GM12891 (cell line): ENCODE measurements at regions not wholly inside any gene's neighbourhood (a gene's known extent, or its start where the extent isn't known, plus 50 kb on each side); places are given as distances from the start of the nearest gene placed in this dataset.
"Not testable (repeated sequence)": the region's sequence is repeated elsewhere in the genome, so short reads cannot be mapped to it uniquely, and the experiment has no call there.

Experiments used
- PAX5 ChIP-seq: IDR thresholded peaks from 2 replicates; pipeline ENCODE4 v1.6.1; 2011; ENCODE audit warnings: low read length, moderate library complexity, mild to moderate bottlenecking; ENCODE audit not compliant: insufficient read depth, severe bottlenecking
- POLR2A ChIP-seq: IDR thresholded peaks from 2 replicates; pipeline ENCODE4 v1.6.1; 2011; ENCODE audit warnings: low read depth, low read length, control low read depth
- POLR2AphosphoS5 ChIP-seq: IDR thresholded peaks from 2 replicates; pipeline ENCODE4 v1.6.1; 2011; ENCODE audit warnings: low read depth, low read length, control low read depth
- SPI1 ChIP-seq: IDR thresholded peaks from 2 replicates; pipeline ENCODE4 v1.6.1; 2011; ENCODE audit warnings: low read depth, low read length, control low read depth
- TAF1 ChIP-seq: IDR thresholded peaks from 2 replicates; pipeline ENCODE4 v1.6.1; 2011; ENCODE audit warnings: low read depth, low read length, control low read depth

DNA sequence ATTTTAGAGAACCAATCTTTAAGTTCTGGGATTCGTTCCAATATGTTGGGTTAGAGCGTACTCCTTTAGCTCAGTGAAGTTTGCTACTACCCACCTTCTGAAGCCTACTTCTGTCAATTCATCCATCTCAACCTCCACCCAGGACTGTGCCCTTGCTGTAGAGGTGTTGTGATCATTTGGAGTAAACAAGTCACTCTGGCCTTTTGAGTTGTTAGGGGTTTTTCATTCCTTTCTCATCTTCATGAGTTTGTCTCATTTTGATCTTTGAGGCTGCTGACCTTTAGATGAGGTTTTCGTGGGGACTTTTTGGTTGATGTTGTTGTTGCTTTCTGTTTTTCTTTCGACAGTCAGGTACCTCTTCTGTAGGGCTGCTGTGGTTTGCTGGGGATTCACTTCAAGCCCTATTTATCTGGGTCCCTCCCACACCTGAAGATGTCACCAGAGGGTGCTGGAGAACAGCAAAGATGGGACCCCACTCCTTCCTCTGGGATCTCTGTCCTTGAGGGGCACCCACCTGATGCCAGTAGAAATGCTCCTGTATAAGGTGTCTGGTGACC is 158.4 kb downstream of the ANKRD36B start:
- TF ChIP-seq PAX5, POLR2AphosphoS5, TAF1, POLR2A, SPI1: not testable (repeated sequence)
